HT1080 (cell line): ENCODE measurements at regions not wholly inside any gene's neighbourhood (a gene's known extent, or its start where the extent isn't known, plus 50 kb on each side); places are given as distances from the start of the nearest gene placed in this dataset.
"Not testable (repeated sequence)": the region's sequence is repeated elsewhere in the genome, so short reads cannot be mapped to it uniquely, and the experiment has no call there.

ENCODE experiments used
- DNase-seq: peaks from one replicate; pipeline ENCODE4 v3.0.0-alpha.2; 2015; ENCODE audit warnings: low read depth

GRCh38 chr22:11627798-11628650 lies 3900.0 kb upstream of the OR11H1 start:
- no peak for DNase-seq

DNA sequence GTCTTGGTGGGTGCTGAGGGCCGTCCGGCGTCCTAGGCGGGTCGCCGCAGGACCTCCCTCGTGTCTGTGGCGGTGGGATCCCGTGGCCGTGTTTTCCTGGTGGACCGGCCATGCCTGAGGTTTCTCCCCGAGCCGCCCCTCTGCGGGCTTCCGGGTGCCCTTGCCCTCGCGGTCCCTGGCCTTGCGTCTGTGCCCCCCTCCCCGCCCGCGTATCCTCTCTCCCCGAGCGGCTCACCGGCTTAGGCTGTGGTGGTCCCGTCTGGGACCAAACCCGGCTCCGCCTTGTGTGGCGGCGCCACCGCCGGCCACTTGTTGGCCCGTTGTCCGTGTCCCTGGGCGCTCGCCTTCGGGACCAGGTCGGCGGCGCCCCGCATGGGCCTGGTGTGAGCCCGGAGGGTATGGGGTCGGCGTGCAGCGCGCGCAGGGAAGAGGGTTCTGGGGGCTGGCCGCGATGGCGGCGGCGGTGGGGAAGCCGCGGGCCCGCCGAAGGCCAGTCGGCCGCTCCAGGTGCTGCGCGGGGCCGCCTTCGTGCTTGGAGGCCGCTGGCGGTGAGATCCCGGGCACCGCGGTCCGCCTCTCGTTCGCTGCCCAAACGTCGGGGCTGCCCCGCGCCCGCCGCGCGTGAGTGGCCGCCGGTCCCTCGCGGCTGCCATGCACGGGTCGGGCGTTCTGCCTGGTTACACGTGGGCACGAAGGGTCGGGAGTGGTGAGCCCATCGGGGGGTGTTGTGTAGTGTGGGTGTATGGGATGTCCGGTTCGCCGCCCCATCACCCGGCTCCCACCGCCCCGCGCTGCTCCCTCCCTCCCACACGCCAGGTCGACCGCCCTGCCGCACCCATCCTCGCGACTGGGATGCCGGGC lies 3899.1 kb upstream of the OR11H1 start:
- DNase-seq, result no peak

DNA sequence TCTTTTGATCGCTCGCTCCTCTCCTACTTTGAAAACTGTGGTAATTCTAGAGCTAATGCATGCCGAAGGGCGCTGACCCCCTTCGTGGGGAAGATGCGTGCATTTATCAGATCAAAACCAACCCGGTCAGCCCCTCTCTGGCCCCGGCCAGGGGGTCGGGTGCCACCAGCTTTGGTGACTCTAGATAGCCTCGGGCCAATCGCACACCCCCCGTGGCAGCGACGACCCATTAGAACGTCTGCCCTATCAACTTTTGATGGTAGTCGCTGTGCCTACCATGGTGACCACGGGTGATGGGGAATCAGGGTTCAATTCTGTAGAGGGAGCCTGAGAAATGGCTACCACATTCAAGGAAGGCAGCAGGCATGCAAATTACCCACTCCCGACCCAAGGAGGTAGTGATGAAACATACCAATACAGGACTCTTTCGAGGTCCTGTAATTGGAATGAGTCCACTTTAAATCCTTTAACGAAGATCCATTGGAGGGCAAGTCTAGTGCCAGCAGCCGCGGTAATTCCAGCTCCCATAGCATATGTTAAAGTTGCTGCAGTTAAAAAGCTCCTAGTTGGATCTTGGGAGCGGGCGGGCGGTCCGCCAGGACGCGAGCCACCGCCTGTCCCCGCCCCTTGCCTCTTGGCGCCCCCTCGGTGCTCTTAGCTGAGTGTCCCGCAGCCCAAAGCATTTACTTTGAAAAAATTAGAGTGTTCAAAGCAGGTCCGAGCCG lies 3898.2 kb upstream of the OR11H1 start:
- DNase-seq, result no peak

DNA sequence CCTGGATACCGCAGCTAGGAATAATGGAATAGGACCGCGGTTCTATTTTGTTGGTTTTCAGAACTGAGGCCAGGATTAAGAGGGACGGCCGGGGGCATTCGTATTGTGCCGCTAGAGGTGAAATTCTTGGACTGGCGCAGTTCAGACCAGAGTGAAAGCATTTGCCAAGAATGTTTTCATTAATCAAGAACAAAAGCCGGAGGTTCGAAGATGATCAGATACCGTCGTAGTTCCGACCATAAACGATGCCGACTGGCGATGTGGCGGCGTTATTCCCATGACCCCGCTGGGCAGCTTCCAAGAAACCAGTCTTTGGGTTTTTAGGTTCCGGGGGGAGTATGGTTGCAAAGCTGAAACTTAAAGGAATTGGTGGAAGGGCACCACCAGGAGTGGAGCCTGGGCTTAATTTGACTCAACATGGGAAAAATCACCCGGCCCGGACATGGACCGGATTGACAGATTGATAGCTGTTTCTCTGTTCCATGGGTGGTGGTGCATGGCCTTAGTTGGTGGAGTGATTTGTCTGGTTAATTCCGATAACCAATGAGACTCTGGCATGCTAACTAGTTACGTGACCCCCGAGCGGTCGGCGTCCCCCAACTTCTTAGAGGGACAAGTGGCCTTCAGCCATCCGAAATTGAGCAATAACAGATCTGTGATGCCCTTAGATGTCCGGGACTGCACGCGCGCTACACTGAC lies 3897.5 kb upstream of the OR11H1 start:
- not testable (repeated sequence) for DNase-seq
